PC-3 (cell line): ENCODE measurements at regions not wholly inside any gene's neighbourhood (a gene's known extent, or its start where the extent isn't known, plus 50 kb on each side); places are given as distances from the start of the nearest gene placed in this dataset.
A peak's percentile ranks its signal among the peaks of the same experiment; 100 is the strongest.
"Not testable (repeated sequence)": the region's sequence is repeated elsewhere in the genome, so short reads cannot be mapped to it uniquely, and the experiment has no call there.

Experiments
- ATAC-seq: fragments of 200-7000 bp; cut with Tn5 transposase; 2 replicates; pipeline ENCODE4 v1.9.1; 2020; ENCODE audit warnings: mild to moderate bottlenecking, moderate library complexity
- BruUV-seq: library from RNA; stranded (reverse); fragments of 400-500 nt; replicated peaks from 2 replicates; lab custom pipeline; 2021; lab: Mats Ljungman, UMichigan
- CTCF ChIA-PET: fragments of 300-600 bp; sonication (Branson Sonifier 250); formaldehyde crosslinking; loops from one replicate; lab custom pipeline; 2022; ENCODE audit warnings: antibody characterized with exemption; lab: Charles Lee
- POLR2A ChIA-PET: fragments of 300-600 bp; sonication (Branson Sonifier 250); formaldehyde crosslinking; loops from one replicate; lab custom pipeline; 2022; ENCODE audit warnings: antibody characterized with exemption; ENCODE audit not compliant: unreplicated experiment; lab: Charles Lee
- DNase-seq: peaks from one replicate; pipeline ENCODE4 v3.0.0-alpha.2; 2015
- H2AFZ ChIP-seq: fragments of 300-600 bp; sonication (generic); 2 replicates; pipeline ENCODE4 v1.6.0; 2016; ENCODE audit warnings: antibody characterized with exemption, low read length
- H3F3A ChIP-seq: fragments of 300-600 bp; sonication (generic); one replicate; pipeline ENCODE4 v1.6.0; 2017; ENCODE audit warnings: antibody characterized with exemption, low read length, control low read depth, mild to moderate bottlenecking; ENCODE audit not compliant: unreplicated experiment
- H3K27ac ChIP-seq: fragments of 300-600 bp; sonication (generic); 2 replicates; pipeline ENCODE4 v1.5.1; 2016; ENCODE audit warnings: mild to moderate bottlenecking, low read length
- H3K27me3 ChIP-seq: fragments of 300-600 bp; sonication (generic); 2 replicates; pipeline ENCODE4 v1.6.1; 2016; ENCODE audit warnings: low read length, mixed read lengths
- H3K36me3 ChIP-seq: fragments of 300-600 bp; sonication (generic); 2 replicates; pipeline ENCODE4 v1.6.1; 2016; ENCODE audit warnings: low read depth, mixed run types, low read length, mixed read lengths
- H3K4me1 ChIP-seq: fragments of 300-600 bp; sonication (generic); 2 replicates; pipeline ENCODE4 v1.5.1; 2016; ENCODE audit warnings: low read length; ENCODE audit not compliant: insufficient read depth
- H3K4me2 ChIP-seq: fragments of 300-600 bp; sonication (generic); 2 replicates; pipeline ENCODE4 v1.6.0; 2016; ENCODE audit warnings: low read length
- H3K4me3 ChIP-seq: fragments of 300-600 bp; sonication (generic); 2 replicates; pipeline ENCODE4 v1.5.1; 2016; ENCODE audit warnings: mild to moderate bottlenecking, low read length, mixed read lengths
- H3K79me2 ChIP-seq: fragments of 300-600 bp; sonication (generic); 2 replicates; pipeline ENCODE4 v1.6.1; 2017; ENCODE audit warnings: low read length, mixed read lengths
- H3K9ac ChIP-seq: fragments of 300-600 bp; sonication (generic); 2 replicates; pipeline ENCODE4 v1.6.0; 2016; ENCODE audit warnings: mild to moderate bottlenecking, low read length
- H3K9me2 ChIP-seq: fragments of 300-600 bp; sonication (generic); replicated peaks from 2 replicates; pipeline ENCODE4 v1.6.1; 2016; ENCODE audit warnings: mixed run types, low read length, mixed read lengths
- H3K9me3 ChIP-seq: fragments of 300-600 bp; sonication (generic); 2 replicates; pipeline ENCODE4 v1.6.1; 2016; ENCODE audit warnings: low read length, mixed read lengths
- H4K20me1 ChIP-seq: fragments of 300-600 bp; sonication (generic); 2 replicates; pipeline ENCODE4 v1.6.1; 2016; ENCODE audit warnings: low read length, mixed read lengths
- intact Hi-C: fragments of 100-400 bp; cut with micrococcal nuclease; formaldehyde crosslinking; loops from 2 replicates; pipeline ENCODE4 v1.9.0; 2023
- TF ChIP-seq, protein P1 (sequence below): fragments of 300-600 bp; sonication (generic); conservative IDR thresholded peaks from 2 replicates; pipeline ENCODE4 v1.5.1; 2017; ENCODE audit warnings: antibody characterized with exemption, low read depth, mild to moderate bottlenecking, low read length

DNA sequence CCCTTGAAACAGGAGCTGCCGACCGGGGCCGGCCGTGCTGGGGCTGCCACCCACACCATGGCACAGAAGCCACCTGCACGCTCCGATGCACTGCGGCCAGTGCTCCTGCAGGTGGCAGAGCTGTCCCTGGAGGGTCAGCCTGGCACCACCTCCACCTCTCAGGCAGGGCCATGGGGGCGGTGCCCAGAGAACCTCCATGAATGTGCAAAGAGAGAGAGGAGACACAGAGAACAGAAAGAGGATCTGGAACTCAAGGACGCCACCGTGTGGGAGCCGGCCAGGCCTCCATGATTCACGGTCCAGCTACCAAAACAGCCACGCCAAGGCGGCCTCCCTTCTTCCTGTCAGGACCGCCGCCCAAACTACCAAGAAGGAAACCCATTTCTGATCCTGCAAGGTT, 5397.7 kb upstream of the TPTE start:
- H3K79me2 ChIP-seq, H3F3A ChIP-seq, H3K4me1 ChIP-seq, BruUV-seq, H4K20me1 ChIP-seq, H2AFZ ChIP-seq, H3K36me3 ChIP-seq, H3K9me2 ChIP-seq, H3K9me3 ChIP-seq, H3K4me2 ChIP-seq, H3K4me3 ChIP-seq, CTCF ChIA-PET, DNase-seq, H3K9ac ChIP-seq, intact Hi-C loops, H3K27me3 ChIP-seq, H3K27ac ChIP-seq, POLR2A ChIA-PET: not testable (repeated sequence)
- ATAC-seq = peak; percentile 54
- TF ChIP-seq, protein P1, sequence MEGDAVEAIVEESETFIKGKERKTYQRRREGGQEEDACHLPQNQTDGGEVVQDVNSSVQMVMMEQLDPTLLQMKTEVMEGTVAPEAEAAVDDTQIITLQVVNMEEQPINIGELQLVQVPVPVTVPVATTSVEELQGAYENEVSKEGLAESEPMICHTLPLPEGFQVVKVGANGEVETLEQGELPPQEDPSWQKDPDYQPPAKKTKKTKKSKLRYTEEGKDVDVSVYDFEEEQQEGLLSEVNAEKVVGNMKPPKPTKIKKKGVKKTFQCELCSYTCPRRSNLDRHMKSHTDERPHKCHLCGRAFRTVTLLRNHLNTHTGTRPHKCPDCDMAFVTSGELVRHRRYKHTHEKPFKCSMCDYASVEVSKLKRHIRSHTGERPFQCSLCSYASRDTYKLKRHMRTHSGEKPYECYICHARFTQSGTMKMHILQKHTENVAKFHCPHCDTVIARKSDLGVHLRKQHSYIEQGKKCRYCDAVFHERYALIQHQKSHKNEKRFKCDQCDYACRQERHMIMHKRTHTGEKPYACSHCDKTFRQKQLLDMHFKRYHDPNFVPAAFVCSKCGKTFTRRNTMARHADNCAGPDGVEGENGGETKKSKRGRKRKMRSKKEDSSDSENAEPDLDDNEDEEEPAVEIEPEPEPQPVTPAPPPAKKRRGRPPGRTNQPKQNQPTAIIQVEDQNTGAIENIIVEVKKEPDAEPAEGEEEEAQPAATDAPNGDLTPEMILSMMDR = peak; percentile 23; the same call in 1 of the 2 replicates

DNA sequence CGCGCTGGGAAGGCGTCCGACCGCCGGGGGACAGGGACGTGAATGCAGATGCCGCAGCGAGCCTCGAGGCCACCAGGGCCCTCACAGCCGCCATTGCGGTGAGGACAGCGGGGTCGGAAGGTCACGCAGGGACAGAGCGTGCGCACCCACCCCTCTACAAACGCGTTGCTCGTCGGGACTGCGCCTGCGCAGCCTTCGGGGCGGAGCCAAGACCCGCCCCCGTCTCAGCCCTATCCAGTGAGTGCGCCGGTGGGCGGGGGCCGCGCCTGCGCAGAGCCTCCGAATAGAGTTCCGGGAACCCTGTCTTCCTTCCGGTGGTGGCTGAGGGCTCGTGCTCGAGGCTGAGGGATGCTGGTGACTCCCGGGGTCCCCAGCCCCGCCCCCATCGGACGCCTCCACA, 5393.1 kb upstream of the TPTE start:
- Histone ChIP-seq H3K4me3 (peak overlapping the region; percentile 63), H3K4me2 (peak overlapping the region; percentile 56), H3K9ac (peak overlapping the region; percentile 52)
- intact Hi-C loops, H3F3A ChIP-seq, H3K79me2 ChIP-seq, H3K9me3 ChIP-seq, H3K9me2 ChIP-seq, H2AFZ ChIP-seq, H3K27me3 ChIP-seq, BruUV-seq, CTCF ChIA-PET, H3K4me1 ChIP-seq, H4K20me1 ChIP-seq, POLR2A ChIA-PET, H3K27ac ChIP-seq, H3K36me3 ChIP-seq: not testable (repeated sequence)
- peak; percentile 93 for DNase-seq
- peak; percentile 86 for ATAC-seq

DNA sequence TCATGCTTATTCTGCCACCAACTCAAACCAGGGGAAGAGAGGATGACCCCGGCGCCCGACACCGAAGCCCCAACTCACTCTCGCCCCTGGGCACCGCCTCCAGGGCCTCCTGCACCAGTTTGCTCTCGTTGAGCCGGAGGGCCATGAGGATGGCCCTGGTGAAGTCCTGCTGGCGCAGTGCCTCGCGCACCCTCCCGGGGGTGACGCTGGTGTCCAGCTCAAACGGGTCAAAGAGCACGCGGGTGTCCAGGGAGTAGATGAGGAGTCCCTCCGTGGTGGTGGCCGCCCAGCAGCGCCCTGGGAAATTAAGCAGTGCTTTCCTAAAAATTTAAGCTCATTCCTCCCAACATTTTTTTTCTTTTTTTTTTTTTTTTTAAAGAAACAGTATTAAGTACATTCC, 5387.6 kb upstream of the TPTE start:
- H3K36me3 ChIP-seq, H3K9me3 ChIP-seq, H2AFZ ChIP-seq, intact Hi-C loops, H3K27me3 ChIP-seq, H4K20me1 ChIP-seq, DNase-seq, POLR2A ChIA-PET, BruUV-seq, H3K9me2 ChIP-seq, H3K9ac ChIP-seq, H3K27ac ChIP-seq, H3F3A ChIP-seq, H3K79me2 ChIP-seq, CTCF ChIA-PET, H3K4me3 ChIP-seq, ATAC-seq, H3K4me1 ChIP-seq, H3K4me2 ChIP-seq: not testable (repeated sequence)

DNA sequence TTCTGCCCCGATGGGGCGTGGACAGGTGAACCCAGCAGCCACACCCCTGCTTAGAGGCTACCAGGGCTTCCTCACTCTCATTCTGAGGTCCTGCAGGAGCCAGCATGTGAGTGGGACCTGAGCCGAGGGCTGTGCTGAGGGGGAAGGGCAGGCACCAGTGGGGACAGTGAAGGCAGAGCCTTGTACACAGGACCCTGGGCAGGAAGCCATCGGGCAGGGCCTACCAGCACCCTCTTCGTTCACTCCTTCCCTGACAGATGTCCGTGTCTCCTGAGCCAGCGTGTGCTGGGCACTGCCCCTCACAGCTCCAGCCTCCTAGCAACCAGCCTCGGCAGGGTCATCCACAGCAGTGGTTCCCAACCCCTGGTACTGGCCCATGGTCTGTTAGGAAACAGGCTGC, 5385.0 kb upstream of the TPTE start:
- H3K9me2 ChIP-seq, H3K4me1 ChIP-seq, DNase-seq, H3K9me3 ChIP-seq, ATAC-seq, BruUV-seq, H2AFZ ChIP-seq, H3K27ac ChIP-seq, POLR2A ChIA-PET, H3K36me3 ChIP-seq, H3K9ac ChIP-seq, H3K4me3 ChIP-seq, CTCF ChIA-PET, H3F3A ChIP-seq, H4K20me1 ChIP-seq, H3K27me3 ChIP-seq, H3K79me2 ChIP-seq, H3K4me2 ChIP-seq, intact Hi-C loops: not testable (repeated sequence)

DNA sequence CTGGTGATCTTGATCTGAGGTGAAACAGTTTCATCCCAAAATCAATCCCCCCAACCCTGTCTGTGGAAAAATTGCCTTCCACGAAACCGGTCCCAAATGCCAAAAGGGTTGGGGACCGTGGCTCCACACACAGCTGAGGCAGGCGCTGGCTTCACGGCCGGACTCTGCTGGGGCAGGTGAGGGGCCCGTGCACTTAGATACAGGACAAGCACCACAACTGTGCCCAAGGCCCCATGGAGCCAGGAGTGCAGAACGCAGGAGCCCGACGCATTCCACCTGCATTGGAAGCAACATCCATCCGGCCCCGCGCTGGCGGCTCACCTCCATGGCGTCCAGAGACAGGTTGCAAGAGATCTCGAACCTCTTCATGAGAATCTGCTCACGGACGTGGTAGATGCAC, 5384.4 kb upstream of the TPTE start:
- H3K27me3 ChIP-seq, H3K27ac ChIP-seq, H2AFZ ChIP-seq, H3K36me3 ChIP-seq, H3F3A ChIP-seq, H3K4me2 ChIP-seq, H3K79me2 ChIP-seq, H3K9me3 ChIP-seq, H3K9ac ChIP-seq, BruUV-seq, H4K20me1 ChIP-seq, ATAC-seq, H3K9me2 ChIP-seq, DNase-seq, POLR2A ChIA-PET, H3K4me1 ChIP-seq, H3K4me3 ChIP-seq, CTCF ChIA-PET, intact Hi-C loops: not testable (repeated sequence)

DNA sequence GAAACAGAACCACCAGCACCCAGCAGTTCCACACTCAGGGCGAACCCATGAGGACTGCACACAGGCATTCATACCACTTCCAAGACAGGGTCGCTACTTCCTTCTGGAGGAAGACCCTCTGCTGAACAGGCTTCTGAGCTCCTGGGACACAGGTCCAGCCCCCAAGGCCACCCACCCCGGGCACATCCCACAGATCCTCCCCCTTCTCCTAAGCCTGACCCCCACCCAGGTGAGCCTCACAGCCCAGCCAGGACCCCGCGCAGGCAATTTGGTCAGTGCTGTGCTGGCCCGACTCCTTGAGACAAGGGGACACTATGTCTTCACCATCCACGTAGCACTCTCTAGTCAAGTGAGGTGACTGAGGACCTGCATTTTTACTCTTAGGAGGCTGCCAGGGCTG, 5382.7 kb upstream of the TPTE start:
- H3K27ac ChIP-seq, H3K79me2 ChIP-seq, BruUV-seq, H3K4me1 ChIP-seq, H3K36me3 ChIP-seq, H2AFZ ChIP-seq, H3K9me3 ChIP-seq, H3K9me2 ChIP-seq, H3K4me3 ChIP-seq, H3K27me3 ChIP-seq, H4K20me1 ChIP-seq, DNase-seq, H3K9ac ChIP-seq, H3F3A ChIP-seq, ATAC-seq, intact Hi-C loops, POLR2A ChIA-PET, H3K4me2 ChIP-seq, CTCF ChIA-PET: not testable (repeated sequence)
